ENCODE measurements at regions not wholly inside any gene's neighbourhood (a gene's known extent, or its start where the extent isn't known, plus 50 kb on each side); places are given as distances from the start of the nearest gene placed in this dataset.

DNA sequence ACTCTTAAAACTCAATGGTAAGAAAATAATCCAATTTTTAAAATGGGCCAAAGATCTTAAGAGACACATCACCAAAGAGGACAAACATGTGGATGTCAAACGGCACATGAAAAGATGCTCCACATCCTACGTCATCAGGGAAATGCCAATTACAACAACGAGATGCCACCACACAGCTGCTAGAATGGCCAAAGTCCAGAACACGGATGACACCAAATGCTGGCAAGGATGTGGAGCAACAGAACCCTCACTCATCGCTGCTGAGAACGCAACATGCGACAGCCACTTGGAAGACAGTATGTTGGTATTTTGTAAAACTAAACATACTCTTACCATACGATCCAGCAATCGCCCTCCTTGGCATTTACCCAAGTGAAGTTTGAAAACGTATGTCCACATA, 132.8 kb upstream of the CDH4 start:
- DNase-seq = no peak

GRCh38 chr20:61119794-61120410, 132.2 kb upstream of the CDH4 start:
- no peak for DNase-seq

DNA sequence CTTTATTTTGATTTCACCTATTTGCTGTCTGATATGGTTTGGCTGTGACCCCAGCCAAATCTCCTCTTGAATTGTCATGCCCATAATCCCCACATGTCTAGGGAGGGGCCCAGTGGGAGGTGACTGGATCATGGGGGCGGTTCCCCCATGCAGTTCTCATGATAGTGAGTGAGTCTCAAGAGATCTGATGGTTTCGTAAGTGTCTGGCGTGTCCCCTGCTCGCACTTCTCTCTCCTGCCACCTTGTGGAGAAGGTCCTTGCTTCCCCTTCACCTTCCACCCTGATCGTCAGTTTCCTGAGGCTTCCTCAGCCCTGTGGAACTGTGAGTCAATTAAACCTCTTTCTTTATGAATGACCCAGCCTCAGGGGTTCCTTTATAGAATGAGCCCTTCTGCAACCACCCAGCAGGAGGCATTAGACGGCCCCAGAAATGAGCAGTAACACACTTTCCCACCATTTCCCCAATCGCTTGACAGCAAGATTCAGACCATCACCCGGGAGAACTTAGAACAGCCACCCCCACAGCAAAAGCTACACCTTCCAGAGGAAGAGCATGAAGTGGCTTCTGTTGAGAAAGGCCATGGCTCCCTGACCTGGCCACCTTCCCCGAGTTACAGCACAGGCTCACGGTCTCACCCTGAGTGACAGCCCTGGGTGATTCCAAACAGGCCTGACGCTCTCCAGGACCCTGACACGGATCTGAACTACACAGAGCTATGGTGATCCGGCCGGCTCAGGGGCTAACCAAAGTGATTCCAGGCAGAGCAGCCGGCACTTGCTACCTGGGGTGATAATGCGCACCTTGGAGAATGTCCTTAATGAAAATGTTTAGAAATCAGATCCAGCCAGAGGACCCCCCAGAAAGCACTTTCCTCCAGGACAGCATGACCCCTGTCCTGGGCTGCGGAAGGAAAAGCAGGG, 131.2 kb upstream of the CDH4 start:
- DNase-seq = no peak

DNA sequence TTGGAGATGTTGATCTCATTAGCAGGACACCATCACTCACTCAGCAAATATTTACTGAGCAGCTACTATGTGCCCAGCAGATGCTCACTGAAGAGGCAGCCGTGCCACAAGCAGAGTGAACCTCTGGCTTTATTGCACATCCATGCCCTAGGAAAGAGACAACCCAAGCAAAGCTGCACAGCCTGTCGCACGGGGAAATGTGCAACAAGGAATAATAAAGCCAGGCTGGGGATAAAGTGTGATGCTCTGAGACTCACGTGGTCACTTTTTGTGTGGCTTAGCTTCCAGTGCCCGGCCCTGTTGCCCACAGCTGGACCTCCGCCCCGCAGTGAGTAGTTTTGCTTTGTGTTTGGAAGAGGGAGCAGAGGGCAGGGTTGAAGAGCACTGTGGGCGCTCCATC, 130.4 kb upstream of the CDH4 start:
- no peak for DNase-seq

DNA sequence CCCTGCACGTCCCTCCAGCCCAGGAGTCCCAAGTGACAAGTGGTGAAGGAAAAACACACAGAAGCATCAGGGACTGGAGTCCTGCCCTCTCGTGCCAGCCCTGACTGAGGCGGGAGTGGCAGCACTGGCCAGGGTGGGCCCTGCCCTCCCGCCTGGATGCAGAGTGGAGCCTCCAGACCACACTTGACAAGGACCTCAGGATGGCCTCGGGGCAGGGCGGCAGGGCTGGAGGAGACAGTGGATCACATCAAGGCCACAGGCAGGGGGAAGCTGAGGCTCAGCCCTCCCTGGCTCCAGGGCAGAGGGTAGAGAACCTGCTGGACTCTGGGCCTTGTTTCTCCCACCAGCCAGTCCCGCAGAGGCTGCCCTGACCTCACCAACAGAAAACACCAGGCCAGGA, 128.8 kb upstream of the CDH4 start:
- no peak for DNase-seq

- DNase-seq = no peak
Measured at GRCh38 chr20:61123751-61124368, 128.2 kb upstream of the CDH4 start.

DNA sequence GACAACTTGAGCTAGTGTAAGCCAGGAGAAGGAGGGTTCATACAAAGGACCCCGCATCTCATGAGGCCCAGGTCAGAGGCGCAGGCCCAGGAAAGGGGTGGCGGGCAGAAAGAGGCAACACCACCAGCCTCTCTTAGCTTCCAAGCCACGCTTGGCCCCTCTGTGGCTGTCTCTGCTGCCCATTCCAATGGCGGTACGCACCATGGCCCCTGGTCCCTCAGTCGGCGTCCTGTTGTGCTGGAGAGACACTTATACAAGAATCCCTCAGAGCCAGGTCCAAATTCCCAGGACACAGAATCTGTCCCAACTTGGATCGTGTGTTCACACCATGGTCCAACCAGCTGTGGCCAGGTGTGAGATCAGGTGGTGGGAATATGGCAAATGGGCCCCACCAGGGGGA, 127.0 kb upstream of the CDH4 start:
- no peak for DNase-seq

DNA sequence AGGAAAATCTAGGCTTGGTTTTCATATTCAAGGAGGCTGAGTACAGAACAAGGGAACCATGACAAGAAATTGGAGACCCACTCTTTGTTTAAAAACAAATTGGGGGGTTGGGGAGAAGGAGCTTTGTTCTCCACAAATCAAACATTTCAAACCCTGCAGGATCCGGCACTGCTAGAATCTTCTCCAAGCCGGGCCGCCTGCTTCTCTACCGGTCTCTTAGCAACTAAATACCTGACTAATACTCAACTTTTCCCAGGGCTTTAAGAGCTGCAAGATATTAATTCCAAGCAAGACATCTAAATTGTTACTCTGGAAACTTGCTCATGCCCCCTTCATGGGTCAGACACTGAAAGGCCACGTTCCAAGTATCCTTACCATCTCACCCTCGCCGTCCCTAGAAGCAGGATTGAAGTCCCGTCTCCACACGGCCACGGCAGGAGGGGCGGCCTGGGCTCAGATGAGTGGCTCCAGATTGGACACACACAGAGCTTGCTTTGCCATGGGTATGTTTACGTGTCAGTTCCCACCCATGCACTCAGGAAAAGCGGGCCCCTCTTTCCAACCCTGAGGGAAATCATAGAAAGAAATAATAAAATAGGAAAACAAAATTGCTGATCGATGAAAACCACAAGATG, 126.4 kb upstream of the CDH4 start:
- no peak for DNase-seq

DNA sequence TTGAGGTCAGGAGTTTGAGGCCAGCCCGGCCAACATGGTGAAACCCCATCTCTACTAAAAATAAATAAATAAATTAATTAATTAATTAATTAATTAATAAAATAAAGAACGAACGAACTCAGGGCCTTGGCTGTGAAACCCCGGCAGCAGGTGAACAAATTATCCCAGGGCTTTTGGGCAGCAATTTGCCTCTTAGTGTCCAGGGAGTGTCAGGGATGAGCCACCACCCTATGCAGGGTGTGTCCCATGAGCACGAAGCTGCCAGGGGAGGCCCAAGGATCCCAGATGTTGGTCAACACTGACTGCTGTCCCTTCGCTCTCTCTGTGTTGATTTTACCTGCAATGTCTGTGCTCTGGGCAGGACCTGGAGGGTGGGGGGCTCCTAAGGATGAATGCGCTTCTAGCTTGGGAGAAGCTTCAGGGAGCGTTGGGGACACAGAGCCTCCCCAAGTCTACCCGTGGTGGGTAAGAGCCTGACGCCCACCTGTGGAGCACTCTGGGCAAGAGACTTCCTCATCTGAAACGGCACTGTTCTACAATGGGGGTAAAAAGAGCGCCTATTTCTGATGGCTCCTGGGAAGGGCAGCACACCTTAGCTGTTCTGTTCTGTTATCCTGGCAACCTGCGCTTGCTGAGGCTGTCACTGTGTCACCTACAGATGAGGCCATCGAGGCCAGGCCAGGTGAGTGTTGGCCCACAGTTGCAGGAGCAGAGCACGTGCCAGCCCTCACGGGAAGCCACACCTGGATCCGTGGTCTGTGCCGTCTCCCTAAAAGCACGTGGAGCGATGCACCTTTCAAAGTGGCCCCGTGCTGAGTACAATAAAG, 125.5 kb upstream of the CDH4 start:
- DNase-seq = no peak

DNA sequence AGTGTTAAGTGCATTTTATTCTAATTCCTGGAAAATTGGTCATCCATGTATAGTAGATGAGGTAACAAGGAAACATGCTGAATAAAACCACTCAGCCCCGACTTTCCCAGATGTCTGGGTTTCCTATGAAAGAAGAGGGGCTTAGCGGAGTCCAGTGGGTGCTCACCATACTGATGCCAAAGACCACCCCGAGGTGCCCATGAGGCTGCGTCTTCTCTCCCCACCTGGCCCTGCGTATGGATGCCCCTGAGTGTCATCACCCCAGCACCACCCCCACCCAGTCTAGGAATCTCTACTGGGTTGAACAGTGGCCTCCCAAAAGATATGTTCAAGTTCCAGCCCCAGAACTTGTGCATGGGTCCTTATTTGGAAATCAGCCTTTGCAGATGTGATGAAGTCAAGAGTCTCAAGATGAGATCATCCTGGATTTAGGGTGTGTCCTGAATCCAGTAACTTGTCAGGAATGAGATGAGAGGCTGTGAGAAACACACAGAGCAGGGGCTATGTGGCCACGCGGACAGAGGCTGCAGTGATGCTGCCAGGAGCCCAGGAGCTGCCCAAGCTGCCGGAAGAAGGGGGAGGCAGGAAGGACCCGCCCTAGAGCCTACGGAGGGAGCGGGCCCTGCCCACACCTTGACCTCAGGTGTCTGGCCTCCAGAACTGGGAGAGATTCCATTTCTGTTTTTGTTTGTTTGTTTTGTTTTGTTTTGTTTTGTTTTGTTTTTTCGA, 124.6 kb upstream of the CDH4 start:
- no peak for DNase-seq

DNA sequence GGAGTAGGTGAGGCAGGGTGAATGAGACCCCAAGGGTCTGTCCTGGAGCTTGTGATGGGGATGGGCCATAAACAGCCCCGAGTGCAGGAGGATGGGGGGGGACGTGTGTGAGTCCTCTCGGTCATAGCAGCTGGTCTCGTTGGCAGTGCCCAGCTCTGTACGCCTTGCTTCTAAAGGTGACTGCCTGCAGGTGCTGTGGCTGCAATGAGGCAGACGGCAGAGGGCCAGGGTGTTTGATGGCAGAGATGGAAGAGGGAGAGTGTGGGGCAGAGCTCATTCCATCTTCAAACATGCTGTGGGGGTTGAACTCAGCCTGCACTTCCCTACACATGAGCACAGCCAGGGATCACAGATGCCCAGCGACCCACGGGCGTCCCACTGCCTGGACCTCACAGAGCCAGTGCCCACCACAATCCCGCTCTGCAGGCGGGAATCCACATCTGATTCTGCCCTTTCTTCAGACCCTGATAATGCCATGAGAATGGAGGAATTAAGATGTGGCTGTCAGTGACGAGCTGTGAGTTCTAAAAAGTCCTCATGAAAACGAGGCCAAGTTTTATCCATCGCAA, 123.3 kb upstream of the CDH4 start:
- DNase-seq = no peak

DNA sequence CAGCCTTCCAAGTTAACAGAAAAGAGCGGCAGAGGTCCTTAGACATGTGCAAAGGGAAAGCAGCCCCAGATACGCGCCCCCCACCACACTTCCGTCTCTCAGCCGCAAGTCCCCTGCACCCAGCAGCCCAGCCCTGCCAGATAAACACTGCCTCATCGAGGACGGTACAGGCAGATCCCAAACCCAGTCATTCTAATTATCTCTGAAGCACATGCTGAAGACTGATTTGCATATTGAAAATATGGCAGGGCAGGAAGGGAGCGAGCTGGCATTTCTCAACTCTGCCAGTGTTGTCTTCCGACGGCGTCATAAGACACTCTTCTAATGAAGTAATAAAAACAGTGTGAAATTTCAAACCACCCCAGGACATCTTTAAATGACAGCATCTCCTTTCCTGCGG, 122.8 kb upstream of the CDH4 start:
- DNase-seq = no peak

- no peak for DNase-seq
Measured at GRCh38 chr20:61130156-61130555, 121.9 kb upstream of the CDH4 start.

DNA sequence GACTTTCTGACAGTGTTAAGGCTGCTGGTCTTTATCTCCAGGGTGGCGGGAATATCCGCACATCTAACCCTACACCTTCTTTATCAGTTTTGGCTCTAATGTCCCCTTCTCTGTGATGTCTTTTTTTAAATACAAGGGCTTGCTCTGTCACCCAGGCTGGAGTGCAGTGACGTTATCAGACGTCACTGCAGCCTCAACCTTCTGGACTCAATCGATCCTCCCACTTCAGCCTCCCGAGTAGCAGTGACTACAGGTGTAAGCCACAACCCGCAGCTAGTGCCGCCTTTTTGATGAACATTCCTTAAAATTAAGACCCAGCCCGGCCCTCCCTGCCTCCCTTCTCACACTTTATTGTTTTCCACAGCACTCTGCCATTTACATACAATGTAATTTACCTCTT, 120.1 kb upstream of the CDH4 start:
- no peak for DNase-seq

GRCh38 chr20:61133611-61134010, 118.5 kb upstream of the CDH4 start:
- no peak for DNase-seq

GRCh38 chr20:61134296-61135030, 117.6 kb upstream of the CDH4 start:
- DNase-seq = no peak

- no peak for DNase-seq
Measured at GRCh38 chr20:61135266-61135665, 116.8 kb upstream of the CDH4 start.

DNA sequence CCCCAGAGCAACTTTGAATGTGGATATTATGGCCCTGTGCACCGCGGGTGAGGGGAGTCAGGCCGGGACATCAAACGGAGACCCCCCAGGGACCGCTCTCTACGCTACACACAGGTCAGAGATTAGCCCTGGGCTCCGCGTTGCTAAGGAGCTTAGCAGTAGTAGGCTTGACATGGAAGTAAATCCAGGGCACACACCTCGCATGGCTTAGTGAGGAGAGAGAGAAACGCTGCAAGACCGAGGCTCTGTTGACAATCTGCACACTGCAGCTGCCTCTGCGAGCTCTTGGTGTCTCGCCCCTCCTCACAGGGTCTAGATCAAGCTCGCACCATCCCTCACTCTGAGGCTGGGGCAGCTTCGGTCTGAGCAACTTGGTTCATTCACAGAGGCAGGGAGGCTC, 116.1 kb upstream of the CDH4 start:
- no peak for DNase-seq

- DNase-seq = no peak
Measured at GRCh38 chr20:61138566-61138965, 113.5 kb upstream of the CDH4 start.

DNA sequence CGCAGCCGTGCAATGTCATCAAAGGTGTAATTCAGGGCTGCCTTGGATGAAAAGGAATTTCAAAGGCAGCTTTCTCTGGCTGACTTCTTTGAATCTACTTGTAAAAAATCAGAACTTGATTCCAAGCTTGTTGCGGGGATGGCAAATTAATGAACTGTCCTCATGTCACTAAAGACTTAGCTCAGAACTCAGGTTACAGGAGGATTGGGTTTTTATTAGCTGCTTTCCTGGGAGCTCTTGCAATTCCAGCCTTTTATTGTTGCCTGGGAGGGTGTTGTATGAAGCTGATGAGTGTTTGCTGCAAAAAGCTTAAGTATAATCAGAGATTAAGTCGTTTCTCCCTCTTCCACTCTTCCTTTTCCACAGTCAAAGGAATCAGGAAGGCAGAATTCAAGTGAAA, 113.0 kb upstream of the CDH4 start:
- DNase-seq = no peak

- no peak for DNase-seq
Measured at GRCh38 chr20:61140576-61140975, 111.5 kb upstream of the CDH4 start.

Measured in NCI-H2081 treated with DMSO at 0.1 percent for 48 hours (cell line).